NCI-H2227 (cell line): ENCODE measurements at regions not wholly inside any gene's neighbourhood (a gene's known extent, or its start where the extent isn't known, plus 50 kb on each side); places are given as distances from the start of the nearest gene placed in this dataset.
"Not testable (repeated sequence)": the region's sequence is repeated elsewhere in the genome, so short reads cannot be mapped to it uniquely, and the experiment has no call there.

Experiments
- DNase-seq: peaks from one replicate; lab custom pipeline; 2025; ENCODE audit not compliant: unreplicated experiment; lab: John Stamatoyannopoulos, UW

- DNase-seq = no peak
Observed at GRCh38 chr13:54676526-54677113, 1648.0 kb downstream of the OLFM4 start.

GRCh38 chr13:54682184-54682583 lies 1653.6 kb downstream of the OLFM4 start:
- DNase-seq = no peak

GRCh38 chr13:54687173-54687572 lies 1658.6 kb downstream of the OLFM4 start:
- DNase-seq = no peak

- no peak for DNase-seq
Observed at GRCh38 chr13:54699831-54700230, 1671.2 kb downstream of the OLFM4 start.

- no peak for DNase-seq
Observed at GRCh38 chr13:54705738-54706137, 1677.1 kb downstream of the OLFM4 start.

GRCh38 chr13:54706336-54706735 lies 1677.7 kb downstream of the OLFM4 start:
- no peak for DNase-seq

GRCh38 chr13:54709546-54709945 lies 1680.9 kb downstream of the OLFM4 start:
- DNase-seq = no peak

- no peak for DNase-seq
Observed at GRCh38 chr13:54733639-54734038, 1705.0 kb downstream of the OLFM4 start.

GRCh38 chr13:54737211-54737610 lies 1708.6 kb downstream of the OLFM4 start:
- not testable (repeated sequence) for DNase-seq

- DNase-seq = no peak
Observed at GRCh38 chr13:54742984-54743383, 1714.4 kb downstream of the OLFM4 start.

GRCh38 chr13:54744747-54745146 lies 1716.1 kb downstream of the OLFM4 start:
- no peak for DNase-seq

- no peak for DNase-seq
Observed at GRCh38 chr13:54750521-54750920, 1721.9 kb downstream of the OLFM4 start.

GRCh38 chr13:54758795-54759194 lies 1730.2 kb downstream of the OLFM4 start:
- no peak for DNase-seq

GRCh38 chr13:54768214-54768613 lies 1739.6 kb downstream of the OLFM4 start:
- DNase-seq = no peak

GRCh38 chr13:54775501-54776191 lies 1747.0 kb downstream of the OLFM4 start:
- no peak for DNase-seq

- DNase-seq = no peak
Observed at GRCh38 chr13:54787754-54788153, 1759.1 kb downstream of the OLFM4 start.

- DNase-seq = no peak
Observed at GRCh38 chr13:54799621-54800226, 1771.1 kb downstream of the OLFM4 start.

GRCh38 chr13:54802226-54802625 lies 1773.6 kb downstream of the OLFM4 start:
- DNase-seq = no peak

GRCh38 chr13:54805743-54806142 lies 1777.1 kb downstream of the OLFM4 start:
- DNase-seq = no peak

GRCh38 chr13:54821938-54822470 lies 1793.4 kb downstream of the OLFM4 start:
- not testable (repeated sequence) for DNase-seq

GRCh38 chr13:54829391-54830068 lies 1800.9 kb downstream of the OLFM4 start:
- not testable (repeated sequence) for DNase-seq

GRCh38 chr13:54836273-54836672 lies 1807.7 kb downstream of the OLFM4 start:
- DNase-seq = no peak
